ENCODE measurements at regions not wholly inside any gene's neighbourhood (a gene's known extent, or its start where the extent isn't known, plus 50 kb on each side); places are given as distances from the start of the nearest gene placed in this dataset.

DNA sequence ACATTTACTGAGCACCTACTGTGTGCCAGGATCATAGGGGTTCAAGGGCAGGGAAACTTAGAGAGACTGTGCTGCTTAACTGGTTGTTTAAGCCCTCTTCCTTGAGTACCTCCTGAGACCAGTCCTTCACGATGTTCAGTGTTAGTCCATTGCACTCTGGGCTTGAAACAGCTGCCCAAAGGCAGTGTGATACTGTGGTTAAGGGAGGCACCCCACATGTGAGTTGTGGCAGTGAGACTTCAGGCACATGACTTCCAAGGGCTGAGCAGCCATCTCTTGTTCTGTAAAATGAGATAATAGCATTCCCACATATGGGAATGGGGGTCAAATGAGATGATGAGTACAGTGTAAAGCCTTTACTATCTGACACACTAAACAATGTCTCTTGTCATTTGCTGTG is 75.1 kb downstream of the LINGO1 start:
- no peak for DNase-seq (ENCODE audit: low read depth)

DNA sequence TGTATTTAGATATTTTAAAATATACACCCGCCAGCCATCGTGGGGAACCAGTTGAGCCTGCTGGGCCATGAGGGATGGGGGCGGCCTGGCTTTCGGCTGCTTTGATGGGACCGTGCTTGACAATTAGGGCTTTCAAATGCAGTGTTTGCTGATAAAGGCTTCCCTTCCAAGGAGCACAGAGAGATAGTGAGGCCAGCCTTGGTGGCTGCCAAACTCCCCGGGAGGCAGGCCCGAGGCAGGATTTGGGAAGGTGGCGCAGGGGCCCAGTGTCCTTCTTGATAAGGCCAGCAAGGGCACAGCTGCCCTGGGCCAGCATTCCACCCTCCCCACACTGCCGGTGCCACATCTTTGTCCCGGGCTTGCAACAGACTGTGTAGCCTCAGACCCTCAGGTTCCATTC is 75.6 kb downstream of the LINGO1 start:
- DNase-seq (ENCODE audit: low read depth), result no peak

DNA sequence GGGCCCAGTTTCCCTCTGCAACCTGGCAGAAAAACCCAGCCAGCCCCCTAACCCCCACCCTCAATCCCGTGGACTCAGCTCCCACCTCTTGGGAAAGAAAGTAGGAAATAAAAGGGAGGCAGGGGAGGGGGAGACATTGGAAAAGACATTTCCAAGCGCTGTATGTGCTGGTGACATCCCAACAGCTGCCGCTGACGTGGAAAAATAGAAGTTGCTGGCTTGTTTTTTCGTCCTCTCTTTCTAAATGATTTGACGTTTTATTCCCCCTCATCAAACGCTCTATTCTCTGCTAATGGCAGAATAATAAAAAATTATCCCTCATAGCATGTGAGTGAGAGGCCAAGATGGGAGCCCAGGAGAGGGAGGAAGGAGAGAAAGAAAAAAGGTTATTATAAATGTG is 76.1 kb downstream of the LINGO1 start:
- DNase-seq (ENCODE audit: low read depth), result no peak

DNA sequence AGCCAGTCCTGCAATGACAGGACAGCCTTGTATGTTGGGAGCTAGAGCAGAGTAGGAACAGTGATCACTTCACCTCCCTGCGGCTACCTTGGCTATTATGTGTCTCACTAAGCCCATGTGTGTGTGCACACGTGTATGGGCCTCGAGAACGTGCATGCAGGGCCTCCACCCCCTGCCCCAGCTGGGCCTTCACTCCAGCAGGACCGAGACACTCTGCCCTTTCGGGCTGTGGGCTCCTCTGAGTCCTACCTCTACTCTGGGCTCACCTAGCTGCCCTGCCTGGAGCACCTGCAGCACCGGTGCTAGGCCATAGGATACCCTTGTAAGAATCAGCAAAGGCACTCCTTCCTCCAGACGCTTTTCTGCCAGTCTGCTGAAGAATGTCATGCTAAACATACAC is 77.5 kb downstream of the LINGO1 start:
- DNase-seq (ENCODE audit: low read depth), result no peak

DNA sequence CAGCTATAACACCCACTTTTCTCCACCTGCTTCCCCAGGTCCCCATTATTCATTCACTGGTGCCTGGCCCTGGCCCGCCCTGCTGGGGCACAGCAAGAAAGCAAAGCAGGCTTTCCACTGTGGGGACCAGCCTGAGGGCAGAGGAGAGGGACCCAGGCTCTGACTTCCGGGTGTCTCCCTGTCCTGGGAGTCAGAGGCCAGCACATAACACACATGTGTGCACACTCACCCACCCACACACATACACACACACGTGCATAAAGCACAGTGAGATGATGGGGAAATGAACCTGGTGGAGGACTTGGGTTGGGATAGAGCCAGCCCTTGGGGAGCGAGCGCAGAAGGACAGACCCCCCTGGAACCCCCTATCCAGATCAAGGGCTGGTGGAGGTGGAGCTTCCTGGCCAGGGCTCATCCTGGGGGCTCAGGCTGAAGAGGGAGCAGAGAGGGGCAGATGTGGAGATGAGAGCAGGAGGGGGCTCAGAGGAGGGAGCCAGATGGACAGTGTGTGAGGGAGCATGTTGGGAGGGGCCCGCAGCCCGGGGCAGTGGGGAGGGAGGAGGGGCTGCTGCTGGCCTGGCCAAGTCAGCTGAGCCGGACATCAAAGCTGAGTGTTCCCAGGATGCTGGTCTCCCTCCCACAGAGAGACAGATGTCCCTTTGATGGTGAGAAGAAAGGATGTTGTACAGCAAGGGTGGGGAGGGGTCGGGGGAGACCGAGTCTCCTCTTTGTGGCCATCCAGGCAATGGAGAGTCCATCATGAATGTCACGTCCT is 78.2 kb downstream of the LINGO1 start:
- DNase-seq (ENCODE audit: low read depth), result no peak

DNA sequence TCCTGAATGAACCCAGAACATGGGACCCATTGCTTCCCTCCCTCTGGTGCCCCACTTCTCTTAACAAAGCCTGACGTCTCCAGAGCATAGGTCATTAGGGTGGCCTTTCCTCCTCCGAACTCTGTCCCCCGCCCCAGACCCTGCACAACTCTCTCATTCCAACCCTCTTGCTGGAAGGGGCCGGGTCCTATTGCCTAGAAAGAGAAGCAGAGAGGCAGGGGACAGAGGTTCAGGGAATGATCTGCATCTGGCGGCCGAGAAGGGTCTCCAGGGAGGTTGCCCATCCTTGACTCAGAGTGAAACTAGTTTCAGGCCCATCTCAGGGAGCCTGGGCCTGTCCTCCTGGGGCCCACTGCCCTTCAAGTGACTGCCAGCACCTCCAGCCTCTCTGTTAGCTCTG is 79.0 kb downstream of the LINGO1 start:
- no peak for DNase-seq (ENCODE audit: low read depth)

DNA sequence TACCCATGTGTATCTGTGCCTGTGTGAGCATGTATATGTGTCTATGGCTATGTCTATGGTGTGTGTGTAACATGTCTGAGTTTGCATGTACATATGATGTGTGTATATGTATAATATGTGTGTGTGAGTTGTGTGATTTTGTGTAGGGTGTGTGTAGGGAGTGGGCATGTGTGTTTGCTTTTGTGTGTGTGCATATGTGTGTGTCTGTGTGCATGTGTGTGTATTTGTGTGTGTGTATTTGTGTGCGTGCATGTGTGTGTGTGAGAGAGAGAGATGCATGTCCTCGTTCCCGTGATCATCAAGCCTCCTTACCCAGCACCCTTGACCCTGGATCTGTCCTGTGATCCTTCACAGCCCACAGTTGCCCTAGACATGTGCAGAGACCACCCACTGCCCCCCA is 79.5 kb downstream of the LINGO1 start:
- DNase-seq (ENCODE audit: low read depth), result no peak

DNA sequence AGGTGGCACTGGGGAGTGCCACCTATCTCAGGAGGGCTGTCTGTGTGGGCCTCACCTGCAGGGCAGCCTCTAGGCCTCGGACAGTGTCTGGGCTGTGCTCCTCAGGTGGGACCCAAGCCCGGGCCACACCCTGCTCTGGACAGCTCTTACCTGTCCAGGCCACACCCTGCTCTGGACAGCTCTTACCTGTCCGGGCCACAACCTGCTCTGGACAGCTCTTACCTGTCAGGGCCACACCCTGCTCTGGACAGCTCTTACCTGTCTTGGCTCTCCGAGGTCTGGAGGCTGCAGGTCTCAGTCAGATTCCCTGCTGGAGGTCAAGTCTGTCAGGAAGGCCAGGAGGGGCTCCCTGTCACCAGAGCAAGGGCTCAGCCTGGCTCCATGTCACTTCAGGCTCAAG is 80.6 kb downstream of the LINGO1 start:
- no peak for DNase-seq (ENCODE audit: low read depth)

DNA sequence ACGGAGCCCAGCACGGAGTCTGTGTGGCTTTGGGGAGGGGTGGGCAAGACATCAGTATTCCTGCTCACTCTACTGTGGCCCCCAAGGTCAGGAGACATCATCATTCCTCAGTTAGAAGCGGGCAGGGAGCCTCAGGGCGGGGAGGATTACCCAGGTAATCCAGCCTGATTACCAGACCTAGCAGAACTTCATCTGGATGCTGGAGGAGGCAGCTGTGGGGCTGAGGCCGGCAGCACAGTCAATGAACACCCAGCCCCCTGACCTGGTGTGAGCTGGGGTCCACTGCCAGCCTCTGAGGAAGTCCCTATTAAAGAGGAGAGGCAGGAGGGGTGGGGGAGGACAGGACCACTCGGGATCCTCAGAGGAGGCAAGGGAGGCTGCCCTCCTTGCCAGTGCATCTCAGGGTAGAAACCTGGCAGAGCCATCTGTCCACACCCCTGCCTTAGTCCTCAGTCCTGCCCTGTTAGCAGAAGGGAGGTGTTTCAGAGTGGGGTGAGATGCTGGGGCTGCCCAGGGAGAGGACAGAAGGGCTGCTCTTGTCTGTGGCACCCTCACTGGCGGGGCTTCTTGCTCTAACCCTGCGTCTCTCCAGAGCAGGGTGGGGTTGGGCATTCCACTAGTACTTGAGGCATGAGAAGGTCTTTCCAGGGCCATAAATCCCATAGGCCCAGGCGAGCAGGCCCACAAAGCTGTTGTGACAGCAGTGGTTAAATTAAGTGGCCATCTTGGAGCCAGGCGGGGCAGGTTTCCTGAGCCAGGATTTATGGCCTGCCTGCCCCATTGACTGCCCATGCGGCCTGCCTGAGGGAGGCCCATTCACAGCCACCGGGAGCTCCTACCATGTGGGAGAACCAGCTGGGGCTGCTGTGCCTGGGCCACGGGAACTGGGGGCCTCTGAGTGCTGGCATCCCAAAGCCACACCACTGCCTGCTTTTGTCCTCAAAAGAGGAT is 82.1 kb downstream of the LINGO1 start:
- peak; percentile 46 for DNase-seq (ENCODE audit: low read depth)

DNA sequence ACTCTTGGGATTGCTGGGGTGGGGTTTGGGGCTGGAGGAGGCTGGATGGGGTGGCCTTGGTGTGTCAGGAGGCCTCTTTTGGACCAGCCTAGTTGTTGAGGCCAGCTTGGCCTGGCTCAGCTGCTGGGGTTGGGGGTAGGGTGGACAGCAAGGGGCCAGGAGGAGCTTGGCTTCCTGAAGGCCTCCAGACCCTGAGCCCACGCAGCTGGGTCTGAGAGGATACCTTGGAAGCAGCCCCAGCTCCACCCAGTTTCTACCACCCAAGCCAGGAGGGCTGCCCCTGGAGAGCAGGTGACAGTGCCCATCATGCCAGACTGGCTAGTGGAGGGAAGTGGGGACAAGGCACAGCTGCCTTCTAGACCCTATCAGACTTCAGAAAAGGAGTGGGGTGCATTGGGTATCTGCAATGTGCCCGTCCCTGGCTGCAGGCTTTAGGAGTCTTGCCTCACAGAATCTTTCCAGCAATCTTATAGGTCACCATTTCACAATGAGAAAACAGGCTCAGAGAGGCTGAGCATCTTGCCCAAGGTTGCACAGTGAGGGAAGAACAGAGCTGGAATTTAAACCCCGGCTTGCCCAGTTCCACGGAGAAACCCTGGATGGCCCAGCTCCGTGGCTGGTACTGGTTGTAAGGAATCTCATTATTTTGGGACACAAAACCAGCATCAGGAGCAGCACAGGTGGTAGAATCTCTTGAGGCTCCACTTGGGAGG is 83.0 kb downstream of the LINGO1 start:
- DNase-seq (ENCODE audit: low read depth), result no peak

DNA sequence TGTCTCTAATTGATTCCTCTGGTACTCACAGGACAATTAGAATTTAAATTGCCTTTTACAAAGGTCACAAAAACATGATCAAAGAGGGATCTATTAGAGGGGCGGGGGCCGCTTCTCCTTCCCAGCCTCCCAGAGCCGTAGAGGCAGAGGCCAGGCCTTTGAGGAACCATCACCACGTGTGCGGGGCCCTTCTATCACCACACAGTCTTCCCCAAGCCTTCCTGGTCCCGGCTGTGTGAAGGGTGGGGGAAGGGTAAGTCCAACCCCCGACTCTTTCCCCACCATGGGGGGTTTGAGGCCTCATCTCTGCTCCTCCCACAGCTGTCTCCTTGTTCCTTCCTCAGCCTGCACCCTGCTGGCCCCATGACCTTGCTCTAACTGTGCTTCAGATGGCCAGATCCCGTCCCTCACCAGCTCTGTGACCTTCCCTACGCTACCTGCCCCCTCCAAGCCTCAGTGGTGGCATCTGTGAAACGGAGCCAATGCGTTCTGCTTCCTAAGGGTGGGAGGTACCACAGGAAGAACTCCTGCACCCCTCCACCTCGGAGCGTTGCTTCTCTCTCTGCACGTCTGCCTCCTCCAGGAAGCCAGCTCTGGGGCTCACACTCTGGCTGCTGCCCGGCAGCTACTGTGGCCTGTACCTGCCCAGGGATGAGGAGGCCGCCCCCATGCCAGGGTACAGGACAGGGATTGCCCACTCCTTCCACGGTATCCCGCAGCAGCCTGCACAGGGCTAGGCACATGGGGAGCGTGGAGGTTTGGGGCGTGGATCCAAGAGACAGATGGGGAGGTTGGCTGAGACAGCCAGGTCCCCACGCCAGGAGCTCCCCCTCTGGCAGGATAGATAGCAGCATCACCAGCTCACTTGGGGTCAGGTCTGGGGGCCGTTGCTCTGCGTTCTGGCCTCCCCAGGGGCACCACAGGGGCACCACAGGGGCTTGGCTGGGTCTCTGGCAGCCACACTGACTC is 83.8 kb downstream of the LINGO1 start:
- DNase-seq (ENCODE audit: low read depth), result no peak

DNA sequence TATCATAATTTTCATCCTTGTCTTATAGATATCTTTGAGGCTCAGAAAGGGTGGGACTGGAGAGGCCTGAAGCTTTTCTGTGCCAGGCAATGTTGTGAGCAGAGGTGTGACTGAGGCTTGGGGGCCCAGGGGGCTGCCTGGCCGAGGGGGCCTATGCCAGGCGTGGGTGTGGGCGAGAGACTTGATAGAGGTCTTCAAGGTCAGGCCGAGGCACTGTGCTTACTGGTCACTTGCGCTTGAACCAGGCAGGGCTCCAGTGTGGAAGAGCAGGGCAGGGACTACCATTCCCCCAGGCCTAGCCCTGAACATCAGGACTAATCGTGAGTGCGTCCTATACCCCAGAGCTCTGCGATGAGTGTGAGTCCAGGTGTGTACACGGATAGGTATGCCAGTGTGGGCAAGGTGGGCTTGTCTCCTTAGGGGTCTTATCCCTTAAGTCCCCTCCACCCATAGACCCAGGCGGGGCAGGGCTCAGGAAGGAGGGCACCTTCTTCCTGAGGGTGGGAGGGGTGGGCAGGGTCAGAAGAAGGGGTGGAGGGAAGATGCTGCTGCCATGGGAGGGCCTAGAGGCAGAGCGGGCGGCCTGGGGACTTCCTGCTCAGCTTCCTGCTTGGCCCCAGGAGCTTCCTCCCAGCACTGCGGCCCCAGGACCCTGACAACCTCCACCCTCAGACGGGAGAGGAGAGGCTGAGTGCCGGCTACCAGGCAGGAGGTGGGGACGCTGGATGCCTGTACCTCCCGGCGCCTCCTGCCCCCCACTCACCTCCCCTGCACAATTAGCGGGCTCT is 84.7 kb downstream of the LINGO1 start:
- no peak for DNase-seq (ENCODE audit: low read depth)

DNA sequence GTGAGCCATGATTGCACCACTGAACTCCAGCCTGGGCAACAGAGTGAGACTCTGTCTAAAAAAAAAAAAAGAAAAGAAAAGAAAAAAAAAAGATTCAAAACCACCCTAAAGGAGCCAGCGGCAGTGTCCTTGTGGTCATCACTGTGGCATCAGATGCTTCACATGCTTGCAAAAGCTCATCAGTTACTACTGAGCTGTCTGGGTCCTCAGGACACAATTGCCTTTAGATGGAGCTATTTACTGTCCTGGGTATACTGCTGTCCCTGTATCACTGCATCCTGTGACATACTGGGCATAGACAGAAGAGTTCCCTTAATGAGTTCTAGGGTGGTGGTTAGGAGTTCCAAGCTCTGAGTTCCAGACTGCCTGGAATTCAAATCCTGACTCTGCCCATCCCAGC is 85.8 kb downstream of the LINGO1 start:
- DNase-seq (ENCODE audit: low read depth), result no peak

DNA sequence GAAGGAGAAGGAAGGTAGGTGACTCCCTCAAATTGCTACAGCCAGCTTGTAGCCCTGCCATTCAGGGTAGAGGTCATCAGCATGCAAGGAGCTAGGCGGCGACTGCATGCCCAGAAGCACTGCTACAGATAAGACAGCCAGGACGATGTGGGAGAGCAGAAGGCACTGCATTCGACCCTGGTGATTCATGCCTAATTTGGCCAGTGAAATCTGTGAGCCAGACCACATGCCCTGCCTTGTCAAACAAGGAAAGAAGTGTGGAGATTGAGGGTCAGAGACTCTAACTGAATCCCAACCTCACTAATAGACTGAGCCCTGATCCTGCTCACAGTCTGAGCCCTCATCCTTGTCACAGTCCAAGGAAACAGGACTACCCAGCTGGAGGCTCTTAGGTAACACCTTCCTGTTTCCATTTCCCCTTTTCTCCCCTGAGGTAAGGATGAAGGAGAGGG is 86.6 kb downstream of the LINGO1 start:
- DNase-seq (ENCODE audit: low read depth), result peak; percentile 76

DNA sequence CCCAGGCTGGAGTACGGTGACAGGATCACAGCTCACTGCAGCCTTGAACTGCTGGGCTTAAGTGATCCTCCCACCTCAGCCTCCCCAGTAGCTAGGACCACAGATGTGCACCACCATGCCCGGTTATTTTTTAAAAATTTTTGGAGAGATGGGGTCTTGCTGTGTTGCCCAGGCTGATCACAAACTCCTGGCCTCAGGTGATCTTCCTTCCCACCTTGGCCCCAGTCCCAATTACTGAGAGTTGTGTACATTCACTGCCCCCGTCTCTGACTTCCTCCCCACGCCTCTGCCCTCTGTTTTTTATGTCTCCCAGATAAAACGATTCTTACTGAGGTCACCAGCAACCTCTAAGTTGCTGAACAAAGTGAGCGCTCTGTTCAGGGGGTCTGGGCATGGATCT is 87.7 kb downstream of the LINGO1 start:
- no peak for DNase-seq (ENCODE audit: low read depth)

DNA sequence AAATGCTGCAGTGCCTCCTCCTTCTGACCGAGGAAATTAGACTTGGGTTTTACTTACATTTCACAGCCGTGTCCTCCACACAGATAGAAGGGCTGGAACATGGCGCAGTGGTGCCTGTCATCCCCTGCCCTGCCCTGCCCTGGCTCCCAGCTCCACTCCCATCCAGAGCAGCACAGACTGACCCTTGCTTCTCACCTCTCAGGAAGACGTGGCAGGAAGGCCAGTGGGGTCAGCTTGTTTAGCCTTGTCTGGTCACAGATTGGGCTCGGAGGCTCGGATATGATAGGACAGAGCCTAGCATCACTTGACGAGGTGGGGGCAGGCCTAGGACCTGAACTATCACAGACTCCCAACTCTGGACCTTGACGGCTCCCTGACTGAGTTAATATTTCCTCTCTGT is 88.5 kb downstream of the LINGO1 start:
- no peak for DNase-seq (ENCODE audit: low read depth)

DNA sequence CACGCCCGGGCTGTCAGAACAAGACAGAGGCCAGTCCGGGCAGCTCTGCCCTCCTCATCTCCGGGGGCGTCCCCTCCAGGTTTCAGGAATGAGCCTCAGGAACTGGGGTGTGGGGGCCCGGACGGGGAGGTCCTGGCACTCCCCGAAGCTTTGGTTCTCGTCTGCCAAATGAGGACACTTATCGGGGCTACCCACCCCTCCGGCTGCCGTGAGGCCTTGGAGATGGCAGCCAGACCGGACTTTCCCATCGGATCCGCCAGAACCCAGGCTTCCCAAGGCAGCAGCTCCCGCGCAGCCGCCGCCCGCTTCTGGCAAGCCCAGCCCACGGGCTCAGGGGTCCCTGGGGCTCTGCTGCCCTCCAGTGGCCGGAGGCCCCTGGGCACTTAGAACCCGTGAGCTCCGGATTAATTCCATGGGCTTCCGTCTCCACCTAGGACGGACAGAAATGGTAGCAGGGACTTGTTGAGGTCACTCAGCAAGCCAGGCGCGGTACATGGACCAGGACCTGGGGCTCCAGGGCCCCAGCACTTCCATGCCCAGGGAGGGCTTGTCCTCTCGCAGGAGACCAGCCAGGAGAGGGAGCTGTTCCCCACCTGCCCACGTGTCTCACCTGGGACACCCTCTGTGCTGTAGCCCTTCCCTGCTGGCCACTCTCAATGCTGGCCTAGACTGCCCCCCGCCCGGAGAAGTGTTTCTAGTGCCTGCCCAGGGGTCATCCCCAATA is 89.4 kb downstream of the LINGO1 start:
- DNase-seq (ENCODE audit: low read depth), result no peak

DNA sequence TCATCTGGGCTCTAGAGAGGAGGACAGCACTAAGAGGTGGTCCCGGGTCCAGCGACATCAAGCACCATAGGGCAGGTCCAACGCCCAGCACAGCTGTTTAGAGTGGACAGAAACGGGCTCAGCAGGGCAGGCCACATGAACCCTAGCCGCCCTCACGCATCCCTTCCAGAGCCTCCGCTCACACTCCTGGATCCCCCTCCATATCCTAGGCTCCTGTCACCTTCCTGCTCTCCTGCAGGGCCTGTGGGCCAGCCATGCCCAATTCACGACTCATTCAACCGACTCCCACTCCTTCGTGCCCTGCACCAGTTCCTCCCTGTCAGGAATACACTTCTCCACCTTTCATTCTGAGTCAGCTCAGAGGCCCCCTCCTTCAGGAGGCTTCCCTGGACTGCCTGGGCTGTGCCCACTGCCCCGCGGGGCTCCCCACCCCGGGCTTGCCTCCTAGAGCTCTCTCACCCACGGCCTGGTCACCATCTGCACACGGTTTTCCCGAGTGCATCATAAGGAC is 90.2 kb downstream of the LINGO1 start:
- no peak for DNase-seq (ENCODE audit: low read depth)

DNA sequence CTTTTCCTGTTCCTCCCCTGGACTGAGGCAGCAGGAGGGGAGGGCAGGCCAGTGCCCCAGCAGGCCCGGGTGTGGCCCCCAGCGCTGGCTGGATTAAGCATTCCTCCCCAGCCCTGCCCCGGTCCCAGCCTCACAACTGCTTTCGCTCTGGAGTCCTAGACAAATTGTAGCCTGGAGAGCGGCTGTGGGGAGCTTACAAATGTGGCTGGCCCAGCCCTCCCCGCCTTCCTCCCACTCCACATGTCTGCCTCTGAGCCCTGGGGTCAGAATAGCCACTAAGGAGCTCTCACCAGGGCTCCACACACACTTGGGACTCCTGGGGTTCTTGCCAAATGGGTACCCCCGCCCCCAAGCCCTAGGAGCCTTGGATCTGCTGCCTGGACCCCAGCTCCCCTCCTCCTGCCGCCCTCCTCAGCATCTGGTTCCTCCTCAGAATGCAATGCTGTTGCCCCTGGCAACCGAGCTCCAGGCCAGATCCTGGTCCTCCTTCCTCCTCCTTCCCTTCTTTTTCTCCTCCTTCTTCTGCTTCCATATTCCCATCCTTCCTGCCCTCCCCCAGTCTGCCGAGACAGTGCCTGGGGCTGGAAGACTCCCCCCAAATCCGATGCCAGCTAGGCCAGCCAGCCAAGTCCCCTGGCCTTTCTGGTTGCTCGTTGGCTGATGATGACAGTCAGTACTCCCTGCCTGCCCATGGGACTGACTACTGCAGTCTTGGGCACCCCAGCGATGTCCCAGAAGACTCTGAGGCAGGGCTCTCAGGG is 91.1 kb downstream of the LINGO1 start:
- no peak for DNase-seq (ENCODE audit: low read depth)
